ENCODE measurements at regions not wholly inside any gene's neighbourhood (a gene's known extent, or its start where the extent isn't known, plus 50 kb on each side); places are given as distances from the start of the nearest gene placed in this dataset.

- H3K9ac ChIP-seq (ENCODE audit: low read depth, low read length): no peak overlapping the region
- no peaks in the 10 kb centered on the region for H4K20me1 ChIP-seq (ENCODE audit: insufficient read depth, low read length)
- H3K4me2 ChIP-seq (ENCODE audit: insufficient read depth, low read length): no peak overlapping the region
- peaks cover 77% of the 10 kb centered on the region for H3K4me1 ChIP-seq (ENCODE audit: insufficient read depth, low read length)
- H3K79me2 ChIP-seq (ENCODE audit: insufficient read depth, low read length): no peaks in the 10 kb centered on the region
- no peaks in the 10 kb centered on the region for H3K27me3 ChIP-seq (ENCODE audit: insufficient read depth, low read length, poor library complexity)
- H3K36me3 ChIP-seq (ENCODE audit: insufficient read depth, low read length): no peaks in the 10 kb centered on the region
- no peak overlapping the region for H3K4me3 ChIP-seq (ENCODE audit: low read depth in 1 of 2, low read length in 2 of 2)
- peak overlapping the region; percentile 44 for H3K27ac ChIP-seq (ENCODE audit: low read length)
- DNase-seq (no peak), ATAC-seq (ENCODE audit: insufficient read depth, low read depth) (no peak)
- H3K9me3 ChIP-seq (ENCODE audit: insufficient read depth, low read length, severe bottlenecking): no peaks in the 10 kb centered on the region
- no peak overlapping the region for H2AFZ ChIP-seq (ENCODE audit: low read depth, low read length)
- no peak for TF ChIP-seq CTCF (IDR thresholded peaks at IDR 0.05; ENCODE audit: borderline replicate concordance, extremely low read depth, low read length, poor library complexity, severe bottlenecking)
- TF ChIP-seq EZH2 (IDR thresholded peaks at IDR 0.05; ENCODE audit: borderline replicate concordance, low read depth, low read length, severe bottlenecking): no peak
Measured at GRCh38 chr1:90476411-90476810, 240.7 kb downstream of the BARHL2 start.

- TF ChIP-seq CTCF (IDR thresholded peaks at IDR 0.05; ENCODE audit: borderline replicate concordance, extremely low read depth, low read length, poor library complexity, severe bottlenecking) (peak; percentile 68), EZH2 (IDR thresholded peaks at IDR 0.05; ENCODE audit: borderline replicate concordance, low read depth, low read length, severe bottlenecking) (no peak)
- Histone ChIP-seq H3K27ac (ENCODE audit: low read length) (no peak overlapping the region), H3K4me3 (ENCODE audit: low read depth in 1 of 2, low read length in 2 of 2) (no peak overlapping the region), H3K79me2 (ENCODE audit: insufficient read depth, low read length) (no peaks in the 10 kb centered on the region), H3K4me1 (ENCODE audit: insufficient read depth, low read length) (peaks cover 69% of the 10 kb centered on the region), H3K36me3 (ENCODE audit: insufficient read depth, low read length) (no peaks in the 10 kb centered on the region), H3K4me2 (ENCODE audit: insufficient read depth, low read length) (no peak overlapping the region), H3K9ac (ENCODE audit: low read depth, low read length) (no peak overlapping the region), H3K9me3 (ENCODE audit: insufficient read depth, low read length, severe bottlenecking) (no peaks in the 10 kb centered on the region), H2AFZ (ENCODE audit: low read depth, low read length) (no peak overlapping the region), H3K27me3 (ENCODE audit: insufficient read depth, low read length, poor library complexity) (no peaks in the 10 kb centered on the region), H4K20me1 (ENCODE audit: insufficient read depth, low read length) (no peaks in the 10 kb centered on the region)
- ATAC-seq (ENCODE audit: insufficient read depth, low read depth) (peak; percentile 41; the same call in 1 of the 3 replicates), DNase-seq (no peak)
Measured at GRCh38 chr1:90475631-90476030, 241.5 kb downstream of the BARHL2 start.

GRCh38 chr1:90474731-90475130 lies 242.4 kb downstream of the BARHL2 start:
- DNase-seq: no peak
- no peak for ATAC-seq (ENCODE audit: insufficient read depth, low read depth)
- Histone ChIP-seq H3K27me3 (ENCODE audit: insufficient read depth, low read length, poor library complexity) (no peaks in the 10 kb centered on the region), H4K20me1 (ENCODE audit: insufficient read depth, low read length) (no peaks in the 10 kb centered on the region), H3K9me3 (ENCODE audit: insufficient read depth, low read length, severe bottlenecking) (no peaks in the 10 kb centered on the region), H3K36me3 (ENCODE audit: insufficient read depth, low read length) (no peaks in the 10 kb centered on the region), H2AFZ (ENCODE audit: low read depth, low read length) (no peak overlapping the region), H3K9ac (ENCODE audit: low read depth, low read length) (no peak overlapping the region; the same call in 1 of the 2 replicates), H3K4me1 (ENCODE audit: insufficient read depth, low read length) (peaks cover 60% of the 10 kb centered on the region), H3K79me2 (ENCODE audit: insufficient read depth, low read length) (no peaks in the 10 kb centered on the region), H3K4me3 (ENCODE audit: low read depth in 1 of 2, low read length in 2 of 2) (no peak overlapping the region), H3K27ac (ENCODE audit: low read length) (no peak overlapping the region), H3K4me2 (ENCODE audit: insufficient read depth, low read length) (no peak overlapping the region)
- TF ChIP-seq EZH2 (IDR thresholded peaks at IDR 0.05; ENCODE audit: borderline replicate concordance, low read depth, low read length, severe bottlenecking): no peak
- no peak for TF ChIP-seq CTCF (IDR thresholded peaks at IDR 0.05; ENCODE audit: borderline replicate concordance, extremely low read depth, low read length, poor library complexity, severe bottlenecking)

GRCh38 chr1:90474158-90474557 lies 242.9 kb downstream of the BARHL2 start:
- H3K27me3 ChIP-seq (ENCODE audit: insufficient read depth, low read length, poor library complexity): no peaks in the 10 kb centered on the region
- H3K4me3 ChIP-seq (ENCODE audit: low read depth in 1 of 2, low read length in 2 of 2): no peak overlapping the region
- no peaks in the 10 kb centered on the region for H3K9me3 ChIP-seq (ENCODE audit: insufficient read depth, low read length, severe bottlenecking)
- no peaks in the 10 kb centered on the region for H4K20me1 ChIP-seq (ENCODE audit: insufficient read depth, low read length)
- no peak for TF ChIP-seq EZH2 (IDR thresholded peaks at IDR 0.05; ENCODE audit: borderline replicate concordance, low read depth, low read length, severe bottlenecking)
- no peak for TF ChIP-seq CTCF (IDR thresholded peaks at IDR 0.05; ENCODE audit: borderline replicate concordance, extremely low read depth, low read length, poor library complexity, severe bottlenecking)
- ATAC-seq (ENCODE audit: insufficient read depth, low read depth): no peak
- peaks cover 57% of the 10 kb centered on the region for H3K4me1 ChIP-seq (ENCODE audit: insufficient read depth, low read length)
- no peak overlapping the region for H3K4me2 ChIP-seq (ENCODE audit: insufficient read depth, low read length)
- H2AFZ ChIP-seq (ENCODE audit: low read depth, low read length): no peak overlapping the region
- peak overlapping the region; percentile 17; the same call in 1 of the 2 replicates for H3K27ac ChIP-seq (ENCODE audit: low read length)
- no peak for DNase-seq
- H3K36me3 ChIP-seq (ENCODE audit: insufficient read depth, low read length): no peaks in the 10 kb centered on the region
- H3K79me2 ChIP-seq (ENCODE audit: insufficient read depth, low read length): no peaks in the 10 kb centered on the region
- no peak overlapping the region; the same call in 1 of the 2 replicates for H3K9ac ChIP-seq (ENCODE audit: low read depth, low read length)

Data from DND-41 (cell line).